K562 (cell line): ENCODE measurements at regions not wholly inside any gene's neighbourhood (a gene's known extent, or its start where the extent isn't known, plus 50 kb on each side); places are given as distances from the start of the nearest gene placed in this dataset.

Source experiments
- ATAC-seq: fragments of 200-7000 bp; cut with Tn5 transposase; 3 replicates; pipeline ENCODE4 v1.9.1; 2020; ENCODE audit warnings: moderate library complexity
- BruUV-seq: library from RNA; stranded (reverse); fragments of 400-500 nt; replicated peaks from 2 replicates; lab custom pipeline; 2021; lab: Mats Ljungman, UMichigan
- CTCF ChIA-PET: fragments of 300-600 bp; formaldehyde crosslinking; extraction: SDS; loops from one replicate; lab custom pipeline; 2021; ENCODE audit warnings: low intra/inter-chr PET ratio; lab: Yijun Ruan, JAX
- POLR2A ChIA-PET: fragments of 300-600, 350-650 bp; sonication (Branson Sonifier 250); formaldehyde crosslinking; extraction: SDS; loops from one replicate; lab custom pipeline; 2021; ENCODE audit warnings: antibody characterized with exemption, inconsistent platforms; lab: Yijun Ruan, JAX
- DNase-seq, 4 experiments: peaks; one replicate each; pipeline versions ENCODE4 v3.0.0 to v3.0.0-alpha.2; 2011 to 2018; ENCODE audit warnings: low spot score in 3 of 4, mixed read lengths in 3 of 4; ENCODE audit errors: extremely low read depth in 1 of 4
- FAIRE-seq: peaks from 2 replicates; lab custom pipeline; 2011; peaks lifted over from hg19 to GRCh38; lab: Jason Lieb, UNC
- H2AFZ ChIP-seq: 2 replicates; pipeline ENCODE4 v1.6.0; 2011; ENCODE audit warnings: low read depth, low read length, control low read depth, inconsistent platforms
- H3K27ac ChIP-seq: fragments of 200-600 bp; 3 replicates; pipeline ENCODE4 v1.8.0; 2011; ENCODE audit warnings: low read depth, mild to moderate bottlenecking, control low read depth, inconsistent platforms, low read length, moderate library complexity, mixed read lengths; ENCODE audit errors: extremely low read depth
- H3K27me3 ChIP-seq, 2 experiments: fragments of 300-600 bp in 1 of 2; 2 replicates in 1 of 2; 3 replicates in 1 of 2; pipeline versions ENCODE4 v1.6.0 to v1.8.0; 2011; ENCODE audit warnings: inconsistent platforms in 2 of 2, low read length in 2 of 2, mild to moderate bottlenecking in 1 of 2, mixed read lengths in 1 of 2, moderate library complexity in 1 of 2; ENCODE audit not compliant: control insufficient read depth in 2 of 2, insufficient read depth in 2 of 2
- H3K36me3 ChIP-seq: fragments of 300-600 bp; 3 replicates; pipeline ENCODE4 v1.8.0; 2011; ENCODE audit warnings: mild to moderate bottlenecking, low read length, inconsistent platforms; ENCODE audit not compliant: control insufficient read depth, insufficient read depth
- H3K4me1 ChIP-seq, 2 experiments: fragments of 200-600 bp in 1 of 2; replicated peaks in 1 of 2; 2 replicates in 1 of 2; 3 replicates in 1 of 2; pipeline versions ENCODE4 v1.5.1 to v1.8.0; 2011; ENCODE audit warnings: inconsistent platforms in 2 of 2, low read length in 2 of 2, mild to moderate bottlenecking in 1 of 2, mixed read lengths in 1 of 2, moderate library complexity in 1 of 2; ENCODE audit not compliant: control insufficient read depth in 2 of 2, insufficient read depth in 2 of 2
- H3K4me2 ChIP-seq: 2 replicates; pipeline ENCODE4 v1.6.1; 2011; ENCODE audit warnings: low read length, control low read depth, inconsistent platforms, mixed read lengths; ENCODE audit not compliant: insufficient read depth
- H3K4me3 ChIP-seq: fragments of 200-600 bp; sonication (generic), shearing (Covaris generic); 2 replicates; pipeline ENCODE4 v1.5.1; 2016; ENCODE audit warnings: control low read depth, inconsistent platforms
- H3K79me2 ChIP-seq: fragments of 200-600 bp; 3 replicates; pipeline ENCODE4 v1.8.0; 2011; ENCODE audit warnings: low read length, inconsistent platforms; ENCODE audit not compliant: control insufficient read depth, insufficient read depth
- H3K9ac ChIP-seq, 2 experiments: 2 replicates each; pipeline versions ENCODE4 v1.6.0 to v1.6.1; 2011; ENCODE audit warnings: low read depth in 2 of 2, low read length in 2 of 2, control low read depth in 1 of 2, inconsistent platforms in 1 of 2, mild to moderate bottlenecking in 1 of 2, mixed read lengths in 1 of 2; ENCODE audit not compliant: insufficient read depth in 1 of 2
- H3K9me1 ChIP-seq: one replicate; pipeline ENCODE4 v1.6.0; 2011; ENCODE audit warnings: inconsistent platforms, mild to moderate bottlenecking, low read length, moderate library complexity; ENCODE audit not compliant: control insufficient read depth, insufficient read depth
- H3K9me3 ChIP-seq: replicated peaks from 2 replicates; pipeline ENCODE4 v1.5.1; 2011; ENCODE audit warnings: low read depth, low read length, inconsistent platforms; ENCODE audit not compliant: control insufficient read depth, insufficient read depth
- H4K20me1 ChIP-seq: replicated peaks from 2 replicates; pipeline ENCODE4 v1.6.1; 2011; ENCODE audit warnings: low read length, inconsistent platforms, mixed read lengths; ENCODE audit not compliant: control insufficient read depth, insufficient read depth
- E2F3 ChIP-seq: fragments of 250-450 bp; sonication (Bioruptor Pico); IDR thresholded peaks from 2 replicates; pipeline ENCODE4 v1.4.0; 2020; ENCODE audit warnings: mild to moderate bottlenecking
- ILF3 ChIP-seq: fragments of 450-650 bp; IDR thresholded peaks from 2 replicates; pipeline ENCODE4 v1.6.1; 2018; ENCODE audit warnings: antibody characterized with exemption, mild to moderate bottlenecking, moderate library complexity, borderline replicate concordance
- KDM5B ChIP-seq: fragments of 200-600 bp; sonication (generic); IDR thresholded peaks from 2 replicates; pipeline ENCODE4 v1.6.1; 2012; ENCODE audit warnings: low read depth, mild to moderate bottlenecking, moderate library complexity, low read length, control low read depth, inconsistent platforms; ENCODE audit not compliant: insufficient replicate concordance
- PCBP2 ChIP-seq: fragments of 200-400 bp; formaldehyde crosslinking; IDR thresholded peaks from 2 replicates; pipeline ENCODE4 v1.6.1; 2018; ENCODE audit warnings: low read length, low read depth, mild to moderate bottlenecking, moderate library complexity; ENCODE audit not compliant: poor library complexity, severe bottlenecking
- RBM22 ChIP-seq: fragments of 200-400 bp; formaldehyde crosslinking; IDR thresholded peaks from 2 replicates; pipeline ENCODE4 v1.6.1; 2018; ENCODE audit warnings: low read length, low read depth; ENCODE audit not compliant: poor library complexity, severe bottlenecking
- RBM25 ChIP-seq: fragments of 200-400 bp; formaldehyde crosslinking; IDR thresholded peaks from 2 replicates; pipeline ENCODE4 v1.6.1; 2018; ENCODE audit warnings: low read length, low read depth, moderate library complexity; ENCODE audit not compliant: severe bottlenecking
- SRSF7 ChIP-seq: fragments of 200-400 bp; formaldehyde crosslinking; optimal IDR thresholded peaks from 2 replicates; pipeline ENCODE3; 2017; ENCODE audit warnings: mild to moderate bottlenecking, low read depth, low read length
- TCF7 ChIP-seq: sonication (generic); IDR thresholded peaks from 2 replicates; pipeline ENCODE4 v1.6.1; 2016; ENCODE audit warnings: antibody characterized with exemption, borderline replicate concordance
- TEAD1 ChIP-seq, 2 experiments: fragments of 450-650 bp in 1 of 2; sonication (generic) in 1 of 2; formaldehyde crosslinking; IDR thresholded peaks; 2 replicates each; pipeline versions ENCODE4 v1.4.0 to v1.8.0; 2020 to 2022; ENCODE audit warnings: mild to moderate bottlenecking in 2 of 2, missing genetic modification reagents in 1 of 2
- ZBTB49 ChIP-seq: sonication (generic); formaldehyde crosslinking; IDR thresholded peaks from 2 replicates; pipeline ENCODE4 v1.8.0; 2022; ENCODE audit warnings: missing genetic modification reagents, mild to moderate bottlenecking, borderline replicate concordance
- ZNF174 ChIP-seq: fragments of 250-450 bp; sonication (Bioruptor Pico); IDR thresholded peaks from 2 replicates; pipeline ENCODE4 v1.4.0; 2020; ENCODE audit warnings: mild to moderate bottlenecking
- ZNF184 ChIP-seq: sonication (generic); formaldehyde crosslinking; IDR thresholded peaks from 2 replicates; pipeline ENCODE4 v1.5.0; 2020; ENCODE audit warnings: missing genetic modification reagents
- ZNF384 ChIP-seq: IDR thresholded peaks from 2 replicates; pipeline ENCODE4 v1.6.1; 2012; ENCODE audit warnings: low read depth, low read length, improper control_type of control experiment
- ZNF583 ChIP-seq: fragments of 250-450 bp; sonication (Bioruptor Pico); IDR thresholded peaks from 2 replicates; pipeline ENCODE4 v1.4.0; 2020
- WGBS: fragments of 100-300 bp; shearing (Covaris generic); methylation state at CpG from one replicate; pipeline ENCODE4 v1.1.6; 2016; ENCODE audit warnings: low coverage, mixed read lengths; ENCODE audit not compliant: insufficient coverage; ENCODE audit errors: missing lambda C conversion rate; 5-methylcytosine and 5-hydroxymethylcytosine counted together
- in situ Hi-C: fragments of 300-500 bp; cut with MboI; formaldehyde crosslinking; loops from 4 replicates; pipeline ENCODE4 v1.15.0; 2018; ENCODE audit warnings: inconsistent platforms, mixed read lengths
- intact Hi-C: fragments of 100-400 bp; cut with micrococcal nuclease; formaldehyde crosslinking; loops from 2 replicates; pipeline ENCODE4 v1.14.2; 2022

- no peak overlapping the region for H3K9ac ChIP-seq
- ChIA-PET CTCF (no interaction called here), POLR2A (interaction anchor here (1.3 kb wide), 1 partner anchor 12 kb away, joined by 3 read pairs; no protein-coding TSS in a partner anchor)
- H2AFZ ChIP-seq: no peak overlapping the region
- H3K4me1 ChIP-seq: peaks cover 7 to 19% of the 10 kb centered on the region in 2 experiments; a peak in 4 of 5 replicates
- TF ChIP-seq RBM25: peak; percentile 69
- peak; percentile 83 for TF ChIP-seq ZNF184
- no peak for TF ChIP-seq KDM5B
- no peak overlapping the region for H3K4me3 ChIP-seq
- intact Hi-C loops (no loop called here), in situ Hi-C loops (no loop called here)
- FAIRE-seq: no peak
- peaks cover 7% of the 10 kb centered on the region for H3K36me3 ChIP-seq
- H4K20me1 ChIP-seq: no peaks in the 10 kb centered on the region
- DNase-seq: no peak
- no peaks in the 10 kb centered on the region for H3K27me3 ChIP-seq
- ATAC-seq: no peak
- no peaks in the 10 kb centered on the region for H3K9me1 ChIP-seq
- H3K4me2 ChIP-seq: no peak overlapping the region
- peaks cover 49% of the 10 kb centered on the region for H3K79me2 ChIP-seq
- no peak overlapping the region for H3K27ac ChIP-seq
- no TSS peak for BruUV-seq
- H3K9me3 ChIP-seq: 0 out of 2 replicates have a peak, but pooled peaks cover 3% of the 10 kb centered on the region
Observed at GRCh38 chr16:17017442-17017841, 453.3 kb downstream of the XYLT1 start.

DNA sequence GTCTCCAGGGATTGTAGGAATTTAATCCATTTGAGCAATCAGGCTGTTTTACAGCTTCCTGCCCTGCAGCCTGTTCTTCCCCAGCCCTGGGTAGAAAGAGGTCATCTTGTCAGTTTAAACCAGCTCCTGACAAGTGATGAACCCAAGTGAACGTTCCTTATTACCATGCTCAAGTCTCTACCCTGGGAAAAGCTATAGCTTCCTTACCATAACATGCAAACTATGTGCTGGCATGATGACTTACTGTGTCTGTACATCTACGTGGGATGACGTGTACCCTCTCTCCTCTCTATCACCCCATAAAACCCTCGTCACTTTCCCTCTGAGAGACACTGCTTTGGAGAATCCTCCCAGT lies 452.2 kb downstream of the XYLT1 start:
- intact Hi-C loops: no loop called here
- CTCF ChIA-PET: no interaction called here
- DNase-seq: no peak
- TF ChIP-seq TCF7 (no peak), E2F3 (CRISPR knock-in tag) (no peak), PCBP2 (no peak), ZNF174 (no peak), RBM22 (no peak), TEAD1 (CRISPR knock-in tag; IDR thresholded peaks at IDR 0.05) (no peak), ZNF583 (CRISPR knock-in tag) (no peak), ILF3 (no peak), ZNF384 (no peak), ZBTB49 (CRISPR knock-in tag) (no peak), SRSF7 (no peak)

More for the DNA sequence above, 452.2 kb downstream of the XYLT1 start:
- H3K4me3 ChIP-seq: no peak overlapping the region
- H3K9me3 ChIP-seq: 0 out of 2 replicates have a peak, but pooled peaks cover 3% of the 10 kb centered on the region
- H3K9me1 ChIP-seq: no peaks in the 10 kb centered on the region
- no peak overlapping the region for H3K9ac ChIP-seq
- H3K36me3 ChIP-seq: peaks cover 7% of the 10 kb centered on the region
- ATAC-seq: no peak
- no peak overlapping the region for H2AFZ ChIP-seq
- in situ Hi-C loops: no loop called here
- H3K27me3 ChIP-seq: no peaks in the 10 kb centered on the region
- H3K79me2 ChIP-seq: peaks cover 49% of the 10 kb centered on the region
- no peak overlapping the region for H3K4me2 ChIP-seq
- peaks cover 4 to 9% of the 10 kb centered on the region in 2 experiments; a peak in 4 of 5 replicates for H3K4me1 ChIP-seq
- 61% methylated on average over 4 of the region's 4 CpGs for WGBS
- POLR2A ChIA-PET: interaction anchor here (1.1 to 2.6 kb wide), 3 partner anchors 11 to 13 kb away, joined by 3 to 5 read pairs (median 3); no protein-coding TSS in a partner anchor
- FAIRE-seq: no peak
- no peaks in the 10 kb centered on the region for H4K20me1 ChIP-seq
- no TSS peak for BruUV-seq
- H3K27ac ChIP-seq: no peak overlapping the region
